MM.1S (cell line): ENCODE measurements at regions not wholly inside any gene's neighbourhood (a gene's known extent, or its start where the extent isn't known, plus 50 kb on each side); places are given as distances from the start of the nearest gene placed in this dataset.

Source experiments
- DNase-seq: peaks from one replicate; pipeline ENCODE4 v3.0.0-alpha.2; 2015
- H2AFZ ChIP-seq: fragments of 300-600 bp; sonication (generic); 2 replicates; pipeline ENCODE4 v1.6.0; 2016; ENCODE audit warnings: antibody characterized with exemption, low read length
- H3F3A ChIP-seq: fragments of 300-600 bp; sonication (generic); 2 replicates; pipeline ENCODE4 v1.6.1; 2016; ENCODE audit warnings: mild to moderate bottlenecking, antibody characterized with exemption, low read length, moderate library complexity, mixed read lengths; ENCODE audit not compliant: insufficient read depth
- H3K27ac ChIP-seq: fragments of 300-600 bp; sonication (generic); 2 replicates; pipeline ENCODE4 v1.5.1; 2016; ENCODE audit warnings: mild to moderate bottlenecking, low read length
- H3K27me3 ChIP-seq: fragments of 300-600 bp; sonication (generic); replicated peaks from 2 replicates; pipeline ENCODE4 v1.6.0; 2016; ENCODE audit warnings: low read length; ENCODE audit not compliant: insufficient read depth
- H3K36me3 ChIP-seq: fragments of 300-600 bp; sonication (generic); replicated peaks from 2 replicates; pipeline ENCODE4 v1.6.1; 2016; ENCODE audit warnings: mild to moderate bottlenecking, low read length, mixed read lengths; ENCODE audit not compliant: insufficient read depth
- H3K4me1 ChIP-seq: fragments of 300-600 bp; sonication (generic); 2 replicates; pipeline ENCODE4 v1.6.1; 2016; ENCODE audit warnings: low read length, mixed read lengths
- H3K4me2 ChIP-seq: fragments of 300-600 bp; sonication (generic); 2 replicates; pipeline ENCODE4 v1.6.0; 2016; ENCODE audit warnings: low read depth, low read length
- H3K4me3 ChIP-seq: fragments of 300-600 bp; sonication (generic); 2 replicates; pipeline ENCODE4 v1.5.1; 2016; ENCODE audit warnings: low read length, mixed read lengths
- H3K79me2 ChIP-seq: fragments of 300-600 bp; sonication (generic); 2 replicates; pipeline ENCODE4 v1.6.1; 2016; ENCODE audit warnings: mixed run types, low read length, mixed read lengths
- H3K9ac ChIP-seq: fragments of 300-600 bp; sonication (generic); 2 replicates; pipeline ENCODE4 v1.6.1; 2016; ENCODE audit warnings: low read length, mixed read lengths
- H3K9me2 ChIP-seq: fragments of 300-600 bp; sonication (generic); replicated peaks from 2 replicates; pipeline ENCODE4 v1.6.1; 2016; ENCODE audit warnings: mild to moderate bottlenecking, low read length, mixed read lengths; ENCODE audit not compliant: insufficient read depth
- H3K9me3 ChIP-seq: fragments of 300-600 bp; sonication (generic); replicated peaks from 2 replicates; pipeline ENCODE4 v1.6.1; 2016; ENCODE audit warnings: mild to moderate bottlenecking, low read length, mixed read lengths; ENCODE audit not compliant: insufficient read depth
- H4K20me1 ChIP-seq: fragments of 300-600 bp; sonication (generic); 2 replicates; pipeline ENCODE4 v1.6.1; 2016; ENCODE audit warnings: mild to moderate bottlenecking, low read length, moderate library complexity, mixed read lengths; ENCODE audit not compliant: insufficient read depth
- EZH2 ChIP-seq: fragments of 300-600 bp; sonication (generic); optimal IDR thresholded peaks from 2 replicates; pipeline ENCODE3; 2017; ENCODE audit warnings: low read depth, mild to moderate bottlenecking, antibody characterized with exemption, low read length, mixed read lengths
- EZH2phosphoT487 ChIP-seq: fragments of 300-600 bp; sonication (generic); IDR thresholded peaks from 2 replicates; pipeline ENCODE4 v1.6.1; 2018; ENCODE audit warnings: antibody characterized with exemption, low read length
- TF ChIP-seq, protein P1 (sequence below): fragments of 300-600 bp; sonication (generic); IDR thresholded peaks from 2 replicates; pipeline ENCODE4 v1.5.1; 2016; ENCODE audit warnings: antibody characterized with exemption, low read length, mixed read lengths

GRCh38 chr9:87323928-87324327, 173.7 kb upstream of the DAPK1 start:
- H3K79me2 ChIP-seq, result no peaks in the 10 kb centered on the region
- DNase-seq, result no peak
- no peaks in the 10 kb centered on the region for H3K27me3 ChIP-seq
- no peak overlapping the region for H3K4me2 ChIP-seq
- no peaks in the 10 kb centered on the region for H3F3A ChIP-seq
- no peak overlapping the region for H3K27ac ChIP-seq
- no peaks in the 10 kb centered on the region for H4K20me1 ChIP-seq
- H3K9ac ChIP-seq, result no peak overlapping the region
- H3K36me3 ChIP-seq, result no peaks in the 10 kb centered on the region
- H3K4me1 ChIP-seq, result no peaks in the 10 kb centered on the region
- no peaks in the 10 kb centered on the region for H3K9me2 ChIP-seq
- H3K4me3 ChIP-seq, result no peak overlapping the region
- no peaks in the 10 kb centered on the region for H3K9me3 ChIP-seq
- TF ChIP-seq EZH2phosphoT487, result no peak
- no peak overlapping the region for H2AFZ ChIP-seq

- H3K79me2 ChIP-seq, result no peaks in the 10 kb centered on the region
- H3F3A ChIP-seq, result no peaks in the 10 kb centered on the region
- H4K20me1 ChIP-seq, result no peaks in the 10 kb centered on the region
- DNase-seq, result peak; percentile 54
- no peak overlapping the region for H3K9ac ChIP-seq
- H3K9me3 ChIP-seq, result no peaks in the 10 kb centered on the region
- no peaks in the 10 kb centered on the region for H3K4me1 ChIP-seq
- no peak overlapping the region for H2AFZ ChIP-seq
- no peak overlapping the region for H3K27ac ChIP-seq
- no peaks in the 10 kb centered on the region for H3K9me2 ChIP-seq
- no peak overlapping the region for H3K4me3 ChIP-seq
- no peak overlapping the region for H3K4me2 ChIP-seq
- no peaks in the 10 kb centered on the region for H3K36me3 ChIP-seq
- no peaks in the 10 kb centered on the region for H3K27me3 ChIP-seq
- no peak for TF ChIP-seq EZH2
- no peak for TF ChIP-seq EZH2phosphoT487
- TF ChIP-seq, protein P1, sequence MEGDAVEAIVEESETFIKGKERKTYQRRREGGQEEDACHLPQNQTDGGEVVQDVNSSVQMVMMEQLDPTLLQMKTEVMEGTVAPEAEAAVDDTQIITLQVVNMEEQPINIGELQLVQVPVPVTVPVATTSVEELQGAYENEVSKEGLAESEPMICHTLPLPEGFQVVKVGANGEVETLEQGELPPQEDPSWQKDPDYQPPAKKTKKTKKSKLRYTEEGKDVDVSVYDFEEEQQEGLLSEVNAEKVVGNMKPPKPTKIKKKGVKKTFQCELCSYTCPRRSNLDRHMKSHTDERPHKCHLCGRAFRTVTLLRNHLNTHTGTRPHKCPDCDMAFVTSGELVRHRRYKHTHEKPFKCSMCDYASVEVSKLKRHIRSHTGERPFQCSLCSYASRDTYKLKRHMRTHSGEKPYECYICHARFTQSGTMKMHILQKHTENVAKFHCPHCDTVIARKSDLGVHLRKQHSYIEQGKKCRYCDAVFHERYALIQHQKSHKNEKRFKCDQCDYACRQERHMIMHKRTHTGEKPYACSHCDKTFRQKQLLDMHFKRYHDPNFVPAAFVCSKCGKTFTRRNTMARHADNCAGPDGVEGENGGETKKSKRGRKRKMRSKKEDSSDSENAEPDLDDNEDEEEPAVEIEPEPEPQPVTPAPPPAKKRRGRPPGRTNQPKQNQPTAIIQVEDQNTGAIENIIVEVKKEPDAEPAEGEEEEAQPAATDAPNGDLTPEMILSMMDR, result peak; percentile 68
Measured at GRCh38 chr9:87324613-87325194, 173.0 kb upstream of the DAPK1 start.

DNA sequence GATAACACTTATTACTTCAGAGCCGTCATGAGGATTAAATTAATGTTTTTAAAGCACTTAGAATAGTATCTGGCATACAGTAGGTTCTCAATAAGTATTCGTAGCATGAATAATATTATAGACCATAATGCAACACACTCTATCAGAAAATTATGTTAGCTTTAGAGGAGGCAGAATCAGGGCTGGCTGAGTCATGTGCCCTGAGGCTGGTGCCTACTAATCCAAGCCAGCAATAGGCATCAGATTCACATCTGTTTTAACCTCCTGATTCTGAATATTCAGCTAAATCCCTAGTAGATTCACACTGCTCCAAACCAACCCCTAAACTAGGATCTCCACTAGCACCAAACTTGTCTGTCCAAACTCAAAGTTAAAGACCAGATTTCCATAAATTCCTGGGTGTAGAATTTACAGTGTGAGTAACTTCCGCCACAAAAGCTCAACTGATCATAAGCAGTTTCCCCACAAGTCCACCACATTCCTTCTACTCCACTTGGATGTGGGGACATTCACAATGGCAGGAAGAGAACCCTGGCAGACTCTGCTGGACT, 170.0 kb upstream of the DAPK1 start:
- TF ChIP-seq, protein P1, result no peak
- TF ChIP-seq EZH2 (no peak), EZH2phosphoT487 (no peak)
- no peak overlapping the region for H3K27ac ChIP-seq
- no peaks in the 10 kb centered on the region for H3K36me3 ChIP-seq

DNA sequence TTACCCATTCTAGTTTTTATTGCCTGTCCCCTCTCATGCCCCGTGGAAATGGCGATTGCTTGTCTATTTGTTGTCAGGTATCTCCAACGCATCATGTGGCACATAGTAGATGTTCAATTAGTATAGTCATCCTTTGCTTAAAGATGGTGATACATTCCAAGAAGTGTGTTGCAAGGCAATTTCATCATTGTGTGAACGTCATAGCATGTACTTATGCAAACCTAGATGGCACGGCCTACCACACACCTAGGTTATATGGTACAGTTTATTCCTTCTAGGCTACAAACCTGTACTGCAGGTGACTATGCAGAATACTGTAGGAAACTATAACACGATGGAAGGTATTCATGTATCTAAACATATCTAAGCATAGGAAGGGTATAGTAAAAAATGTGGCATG, 163.9 kb upstream of the DAPK1 start:
- Histone ChIP-seq H3F3A (no peaks in the 10 kb centered on the region), H3K9me2 (no peaks in the 10 kb centered on the region), H3K79me2 (no peaks in the 10 kb centered on the region), H3K27me3 (no peaks in the 10 kb centered on the region), H3K4me2 (no peak overlapping the region), H3K9me3 (no peaks in the 10 kb centered on the region), H4K20me1 (no peaks in the 10 kb centered on the region), H3K4me3 (no peak overlapping the region), H3K4me1 (no peaks in the 10 kb centered on the region), H2AFZ (no peak overlapping the region), H3K9ac (no peak overlapping the region), H3K27ac (no peak overlapping the region), H3K36me3 (no peaks in the 10 kb centered on the region)
- TF ChIP-seq EZH2, result no peak
- no peak for TF ChIP-seq EZH2phosphoT487
- TF ChIP-seq, protein P1, result no peak
- DNase-seq, result no peak

More for the DNA sequence above, 170.0 kb upstream of the DAPK1 start:
- no peaks in the 10 kb centered on the region for H3K9me3 ChIP-seq
- no peak overlapping the region for H2AFZ ChIP-seq
- no peaks in the 10 kb centered on the region for H3K79me2 ChIP-seq
- no peaks in the 10 kb centered on the region for H3K27me3 ChIP-seq
- no peaks in the 10 kb centered on the region for H4K20me1 ChIP-seq
- H3K9ac ChIP-seq, result no peak overlapping the region
- DNase-seq, result no peak
- no peaks in the 10 kb centered on the region for H3K4me1 ChIP-seq
- no peaks in the 10 kb centered on the region for H3F3A ChIP-seq
- no peak overlapping the region for H3K4me2 ChIP-seq
- H3K9me2 ChIP-seq, result no peaks in the 10 kb centered on the region
- no peak overlapping the region for H3K4me3 ChIP-seq
